WTC11 (cell line): ENCODE measurements at regions not wholly inside any gene's neighbourhood (a gene's known extent, or its start where the extent isn't known, plus 50 kb on each side); places are given as distances from the start of the nearest gene placed in this dataset.

ENCODE experiments used
- ATAC-seq: fragments of 200-7000 bp; cut with Tn5 transposase; 2 replicates; pipeline ENCODE4 v1.10.0; 2021; ENCODE audit warnings: mild to moderate bottlenecking, moderate library complexity
- CTCF ChIA-PET: fragments of 300-600 bp; sonication (Branson Sonifier 250); formaldehyde crosslinking; loops from one replicate; lab custom pipeline; 2021; ENCODE audit warnings: antibody characterized with exemption; lab: Charles Lee
- POLR2A ChIA-PET: fragments of 350-600 bp; sonication (Branson Sonifier 250); formaldehyde crosslinking; loops from one replicate; lab custom pipeline; 2021; ENCODE audit warnings: antibody characterized with exemption; lab: Charles Lee
- DNase-seq: peaks from one replicate; pipeline ENCODE4 v3.0.0; 2021; ENCODE audit warnings: low spot score
- H3K27ac Mint-ChIP-seq: 2 replicates; pipeline ENCODE4 v1.8.0; 2021; ENCODE audit warnings: mixed read lengths
- H3K27me3 Mint-ChIP-seq: 2 replicates; pipeline ENCODE4 v1.8.0; 2021; ENCODE audit warnings: low read depth, mild to moderate bottlenecking, moderate library complexity, mixed read lengths
- H3K36me3 Mint-ChIP-seq: 2 replicates; pipeline ENCODE4 v1.8.0; 2021; ENCODE audit warnings: mixed read lengths
- H3K4me1 Mint-ChIP-seq: 2 replicates; pipeline ENCODE4 v1.8.0; 2022; ENCODE audit warnings: mixed read lengths
- H3K4me3 Mint-ChIP-seq: 2 replicates; pipeline ENCODE4 v1.8.0; 2021; ENCODE audit warnings: mild to moderate bottlenecking, moderate library complexity, mixed read lengths
- H3K9me3 Mint-ChIP-seq: 2 replicates; pipeline ENCODE4 v1.8.0; 2021; ENCODE audit warnings: mixed read lengths
- CBFB ChIP-seq: sonication (generic); formaldehyde crosslinking; IDR thresholded peaks from 2 replicates; pipeline ENCODE4 v1.8.1; 2022; ENCODE audit warnings: mild to moderate bottlenecking, low read depth, missing genetic modification reagents
- CREB1 ChIP-seq: sonication (generic); formaldehyde crosslinking; IDR thresholded peaks from 2 replicates; pipeline ENCODE4 v1.8.0; 2023; ENCODE audit warnings: mild to moderate bottlenecking, missing genetic modification reagents
- EMX1 ChIP-seq: fragments of 250-450 bp; sonication (Bioruptor Pico); IDR thresholded peaks from 2 replicates; pipeline ENCODE4 v1.8.0; 2021; ENCODE audit warnings: mild to moderate bottlenecking
- FOXK1 ChIP-seq: sonication (generic); formaldehyde crosslinking; IDR thresholded peaks from 2 replicates; pipeline ENCODE4 v1.8.0; 2022; ENCODE audit warnings: mild to moderate bottlenecking, moderate library complexity, missing genetic modification reagents
- GABPB1 ChIP-seq: sonication (generic); formaldehyde crosslinking; IDR thresholded peaks from 2 replicates; pipeline ENCODE4 v1.8.1; 2023; ENCODE audit warnings: mild to moderate bottlenecking, missing genetic modification reagents
- JAZF1 ChIP-seq: fragments of 250-450 bp; sonication (Bioruptor Pico); IDR thresholded peaks from 2 replicates; pipeline ENCODE4 v1.9.0; 2021; ENCODE audit warnings: moderate library complexity, mild to moderate bottlenecking, inconsistent platforms
- MXD4 ChIP-seq: fragments of 250-450 bp; sonication (Bioruptor Pico); IDR thresholded peaks from 2 replicates; pipeline ENCODE4 v1.8.0; 2021; ENCODE audit warnings: mild to moderate bottlenecking, moderate library complexity, borderline replicate concordance
- MYBL2 ChIP-seq: sonication (generic); formaldehyde crosslinking; IDR thresholded peaks from 2 replicates; pipeline ENCODE4 v1.8.1; 2023; ENCODE audit warnings: mild to moderate bottlenecking, moderate library complexity, missing genetic modification reagents
- NFE2L1 ChIP-seq: sonication (generic); formaldehyde crosslinking; IDR thresholded peaks from 2 replicates; pipeline ENCODE4 v1.8.1; 2023; ENCODE audit warnings: missing genetic modification reagents
- NR2C2 ChIP-seq: sonication (generic); formaldehyde crosslinking; IDR thresholded peaks from 2 replicates; pipeline ENCODE4 v1.8.0; 2022; ENCODE audit warnings: mild to moderate bottlenecking, missing genetic modification reagents
- NR3C1 ChIP-seq: sonication (generic); formaldehyde crosslinking; conservative IDR thresholded peaks from 2 replicates; pipeline ENCODE4 v1.8.1; 2023; ENCODE audit warnings: low read depth, mild to moderate bottlenecking, missing genetic modification reagents
- SP1 ChIP-seq: sonication (generic); formaldehyde crosslinking; conservative IDR thresholded peaks from 2 replicates; pipeline ENCODE4 v1.8.1; 2022; ENCODE audit warnings: missing genetic modification reagents
- TEAD4 ChIP-seq: sonication (generic); formaldehyde crosslinking; IDR thresholded peaks from 2 replicates; pipeline ENCODE4 v1.8.0; 2022; ENCODE audit warnings: mild to moderate bottlenecking, missing genetic modification reagents
- ZNF121 ChIP-seq: sonication (generic); formaldehyde crosslinking; IDR thresholded peaks from 2 replicates; pipeline ENCODE4 v1.8.0; 2023; ENCODE audit warnings: missing genetic modification reagents
- ZNF138 ChIP-seq: sonication (generic); formaldehyde crosslinking; conservative IDR thresholded peaks from 2 replicates; pipeline ENCODE4 v1.8.1; 2022; ENCODE audit warnings: mild to moderate bottlenecking, moderate library complexity, missing genetic modification reagents
- ZNF232 ChIP-seq: sonication (generic); formaldehyde crosslinking; IDR thresholded peaks from 2 replicates; pipeline ENCODE4 v1.8.0; 2022; ENCODE audit warnings: mild to moderate bottlenecking, missing genetic modification reagents
- ZNF396 ChIP-seq: fragments of 250-450 bp; sonication (Bioruptor Pico); IDR thresholded peaks from 2 replicates; pipeline ENCODE4 v1.8.0; 2021; ENCODE audit warnings: mild to moderate bottlenecking, moderate library complexity, borderline replicate concordance
- ZNF416 ChIP-seq: fragments of 250-450 bp; sonication (Bioruptor Pico); IDR thresholded peaks from 2 replicates; pipeline ENCODE4 v1.9.0; 2021; ENCODE audit warnings: mild to moderate bottlenecking, inconsistent platforms
- ZNF423 ChIP-seq: fragments of 250-450 bp; sonication (Bioruptor Pico); IDR thresholded peaks from 2 replicates; pipeline ENCODE4 v2.1.2; 2022; ENCODE audit warnings: mild to moderate bottlenecking, moderate library complexity
- TF ChIP-seq, protein P1 (sequence below): sonication (generic); formaldehyde crosslinking; IDR thresholded peaks from 2 replicates; pipeline ENCODE4 v1.8.0; 2023; ENCODE audit warnings: mild to moderate bottlenecking, missing genetic modification reagents
- TF ChIP-seq, protein P2 (sequence below): sonication (generic); formaldehyde crosslinking; IDR thresholded peaks from 2 replicates; pipeline ENCODE4 v1.8.0; 2023; ENCODE audit warnings: missing genetic modification reagents, mild to moderate bottlenecking, borderline replicate concordance
- TF ChIP-seq, protein P3 (sequence below): fragments of 250-450 bp; sonication (Bioruptor Pico); IDR thresholded peaks from 2 replicates; pipeline ENCODE4 v1.9.0; 2021; ENCODE audit warnings: mild to moderate bottlenecking
- TF ChIP-seq, protein P4 (sequence below): sonication (generic); formaldehyde crosslinking; IDR thresholded peaks from 2 replicates; pipeline ENCODE4 v1.8.0; 2023; ENCODE audit warnings: missing genetic modification reagents
- TF ChIP-seq, protein P5 (sequence below): sonication (generic); formaldehyde crosslinking; IDR thresholded peaks from 2 replicates; pipeline ENCODE4 v1.8.1; 2022; ENCODE audit warnings: mild to moderate bottlenecking, missing genetic modification reagents, moderate library complexity, borderline replicate concordance
- TF ChIP-seq, protein P6 (sequence below): sonication (generic); formaldehyde crosslinking; IDR thresholded peaks from 2 replicates; pipeline ENCODE4 v1.8.1; 2023; ENCODE audit warnings: mild to moderate bottlenecking, missing genetic modification reagents
- TF ChIP-seq, protein P7 (sequence below): sonication (generic); formaldehyde crosslinking; IDR thresholded peaks from 2 replicates; pipeline ENCODE4 v1.8.1; 2022; ENCODE audit warnings: low read depth, mild to moderate bottlenecking, moderate library complexity, missing genetic modification reagents, borderline replicate concordance

DNA sequence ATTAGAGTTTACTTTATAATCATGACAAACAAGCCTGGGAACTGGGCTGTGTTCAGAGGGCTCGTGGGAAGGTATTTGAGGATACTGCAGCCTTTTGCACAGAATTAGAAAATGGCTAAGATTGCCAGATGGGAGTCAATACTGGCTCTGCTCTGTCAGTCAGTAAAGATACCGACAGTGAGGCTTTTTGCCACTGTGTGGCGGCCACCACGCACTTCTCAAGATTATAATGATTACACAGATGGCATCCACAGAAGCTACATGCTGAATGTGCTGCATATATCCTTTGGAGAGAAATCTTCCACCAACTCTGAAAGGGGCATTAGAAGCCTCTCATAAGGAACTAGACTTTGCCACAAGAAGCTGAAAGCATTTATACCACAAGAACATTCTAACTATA, 213.4 kb upstream of the PTBP2 start:
- H3K4me3 Mint-ChIP-seq: no peak overlapping the region
- ATAC-seq: peak; percentile 36; the same call in 1 of the 2 replicates
- CTCF ChIA-PET: no interaction called here
- DNase-seq: no peak
- POLR2A ChIA-PET: no interaction called here
- H3K9me3 Mint-ChIP-seq: no peaks in the 10 kb centered on the region
- TF ChIP-seq, protein P1, sequence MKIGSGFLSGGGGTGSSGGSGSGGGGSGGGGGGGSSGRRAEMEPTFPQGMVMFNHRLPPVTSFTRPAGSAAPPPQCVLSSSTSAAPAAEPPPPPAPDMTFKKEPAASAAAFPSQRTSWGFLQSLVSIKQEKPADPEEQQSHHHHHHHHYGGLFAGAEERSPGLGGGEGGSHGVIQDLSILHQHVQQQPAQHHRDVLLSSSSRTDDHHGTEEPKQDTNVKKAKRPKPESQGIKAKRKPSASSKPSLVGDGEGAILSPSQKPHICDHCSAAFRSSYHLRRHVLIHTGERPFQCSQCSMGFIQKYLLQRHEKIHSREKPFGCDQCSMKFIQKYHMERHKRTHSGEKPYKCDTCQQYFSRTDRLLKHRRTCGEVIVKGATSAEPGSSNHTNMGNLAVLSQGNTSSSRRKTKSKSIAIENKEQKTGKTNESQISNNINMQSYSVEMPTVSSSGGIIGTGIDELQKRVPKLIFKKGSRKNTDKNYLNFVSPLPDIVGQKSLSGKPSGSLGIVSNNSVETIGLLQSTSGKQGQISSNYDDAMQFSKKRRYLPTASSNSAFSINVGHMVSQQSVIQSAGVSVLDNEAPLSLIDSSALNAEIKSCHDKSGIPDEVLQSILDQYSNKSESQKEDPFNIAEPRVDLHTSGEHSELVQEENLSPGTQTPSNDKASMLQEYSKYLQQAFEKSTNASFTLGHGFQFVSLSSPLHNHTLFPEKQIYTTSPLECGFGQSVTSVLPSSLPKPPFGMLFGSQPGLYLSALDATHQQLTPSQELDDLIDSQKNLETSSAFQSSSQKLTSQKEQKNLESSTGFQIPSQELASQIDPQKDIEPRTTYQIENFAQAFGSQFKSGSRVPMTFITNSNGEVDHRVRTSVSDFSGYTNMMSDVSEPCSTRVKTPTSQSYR: no peak
- TF ChIP-seq, protein P2, sequence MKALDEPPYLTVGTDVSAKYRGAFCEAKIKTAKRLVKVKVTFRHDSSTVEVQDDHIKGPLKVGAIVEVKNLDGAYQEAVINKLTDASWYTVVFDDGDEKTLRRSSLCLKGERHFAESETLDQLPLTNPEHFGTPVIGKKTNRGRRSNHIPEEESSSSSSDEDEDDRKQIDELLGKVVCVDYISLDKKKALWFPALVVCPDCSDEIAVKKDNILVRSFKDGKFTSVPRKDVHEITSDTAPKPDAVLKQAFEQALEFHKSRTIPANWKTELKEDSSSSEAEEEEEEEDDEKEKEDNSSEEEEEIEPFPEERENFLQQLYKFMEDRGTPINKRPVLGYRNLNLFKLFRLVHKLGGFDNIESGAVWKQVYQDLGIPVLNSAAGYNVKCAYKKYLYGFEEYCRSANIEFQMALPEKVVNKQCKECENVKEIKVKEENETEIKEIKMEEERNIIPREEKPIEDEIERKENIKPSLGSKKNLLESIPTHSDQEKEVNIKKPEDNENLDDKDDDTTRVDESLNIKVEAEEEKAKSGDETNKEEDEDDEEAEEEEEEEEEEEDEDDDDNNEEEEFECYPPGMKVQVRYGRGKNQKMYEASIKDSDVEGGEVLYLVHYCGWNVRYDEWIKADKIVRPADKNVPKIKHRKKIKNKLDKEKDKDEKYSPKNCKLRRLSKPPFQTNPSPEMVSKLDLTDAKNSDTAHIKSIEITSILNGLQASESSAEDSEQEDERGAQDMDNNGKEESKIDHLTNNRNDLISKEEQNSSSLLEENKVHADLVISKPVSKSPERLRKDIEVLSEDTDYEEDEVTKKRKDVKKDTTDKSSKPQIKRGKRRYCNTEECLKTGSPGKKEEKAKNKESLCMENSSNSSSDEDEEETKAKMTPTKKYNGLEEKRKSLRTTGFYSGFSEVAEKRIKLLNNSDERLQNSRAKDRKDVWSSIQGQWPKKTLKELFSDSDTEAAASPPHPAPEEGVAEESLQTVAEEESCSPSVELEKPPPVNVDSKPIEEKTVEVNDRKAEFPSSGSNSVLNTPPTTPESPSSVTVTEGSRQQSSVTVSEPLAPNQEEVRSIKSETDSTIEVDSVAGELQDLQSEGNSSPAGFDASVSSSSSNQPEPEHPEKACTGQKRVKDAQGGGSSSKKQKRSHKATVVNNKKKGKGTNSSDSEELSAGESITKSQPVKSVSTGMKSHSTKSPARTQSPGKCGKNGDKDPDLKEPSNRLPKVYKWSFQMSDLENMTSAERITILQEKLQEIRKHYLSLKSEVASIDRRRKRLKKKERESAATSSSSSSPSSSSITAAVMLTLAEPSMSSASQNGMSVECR (CRISPR knock-in tag): no peak
- no peak for TF ChIP-seq JAZF1 (CRISPR knock-in tag)
- TF ChIP-seq CBFB (CRISPR knock-in tag): no peak
- TF ChIP-seq ZNF396 (CRISPR knock-in tag): no peak
- TF ChIP-seq NR2C2 (CRISPR knock-in tag): no peak
- TF ChIP-seq MYBL2: no peak
- TF ChIP-seq EMX1: no peak
- no peak for TF ChIP-seq FOXK1 (CRISPR knock-in tag)
- TF ChIP-seq ZNF232 (CRISPR knock-in tag): no peak
- TF ChIP-seq ZNF423 (CRISPR knock-in tag): no peak
- TF ChIP-seq GABPB1 (CRISPR knock-in tag): no peak
- TF ChIP-seq MXD4 (CRISPR knock-in tag): no peak
- TF ChIP-seq, protein P3, sequence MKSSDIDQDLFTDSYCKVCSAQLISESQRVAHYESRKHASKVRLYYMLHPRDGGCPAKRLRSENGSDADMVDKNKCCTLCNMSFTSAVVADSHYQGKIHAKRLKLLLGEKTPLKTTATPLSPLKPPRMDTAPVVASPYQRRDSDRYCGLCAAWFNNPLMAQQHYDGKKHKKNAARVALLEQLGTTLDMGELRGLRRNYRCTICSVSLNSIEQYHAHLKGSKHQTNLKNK (CRISPR knock-in tag): no peak
- TF ChIP-seq CREB1 (CRISPR knock-in tag): no peak
- TF ChIP-seq, protein P4, sequence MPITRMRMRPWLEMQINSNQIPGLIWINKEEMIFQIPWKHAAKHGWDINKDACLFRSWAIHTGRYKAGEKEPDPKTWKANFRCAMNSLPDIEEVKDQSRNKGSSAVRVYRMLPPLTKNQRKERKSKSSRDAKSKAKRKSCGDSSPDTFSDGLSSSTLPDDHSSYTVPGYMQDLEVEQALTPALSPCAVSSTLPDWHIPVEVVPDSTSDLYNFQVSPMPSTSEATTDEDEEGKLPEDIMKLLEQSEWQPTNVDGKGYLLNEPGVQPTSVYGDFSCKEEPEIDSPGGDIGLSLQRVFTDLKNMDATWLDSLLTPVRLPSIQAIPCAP (CRISPR knock-in tag): no peak
- TF ChIP-seq ZNF138: no peak
- H3K27me3 Mint-ChIP-seq: no peaks in the 10 kb centered on the region
- no peaks in the 10 kb centered on the region for H3K36me3 Mint-ChIP-seq
- no peak overlapping the region for H3K27ac Mint-ChIP-seq
- peaks cover 21% of the 10 kb centered on the region for H3K4me1 Mint-ChIP-seq

DNA sequence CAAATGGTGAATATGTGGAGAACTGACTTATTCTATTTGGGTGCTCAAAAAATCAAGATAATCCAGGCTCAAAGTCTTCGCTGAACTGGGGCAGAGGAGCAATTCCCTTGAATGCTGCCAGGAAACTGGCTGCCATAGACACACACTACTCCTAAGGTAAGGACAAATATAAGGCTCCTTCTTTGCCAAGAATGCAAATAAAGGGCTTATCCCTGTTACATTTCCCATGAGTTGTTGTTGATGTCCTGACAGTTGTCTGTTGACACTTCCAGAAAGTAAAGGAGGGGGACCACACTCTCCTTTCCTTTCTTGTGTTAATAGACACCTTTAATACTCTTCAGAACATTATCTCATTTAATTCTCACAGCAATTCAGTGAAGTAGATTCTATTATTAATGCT, 212.2 kb upstream of the PTBP2 start:
- Mint-ChIP-seq H3K4me1 (peaks cover 21% of the 10 kb centered on the region), H3K27ac (no peak overlapping the region), H3K4me3 (no peak overlapping the region), H3K9me3 (no peaks in the 10 kb centered on the region), H3K27me3 (no peaks in the 10 kb centered on the region), H3K36me3 (no peaks in the 10 kb centered on the region)
- DNase-seq: no peak
- ATAC-seq: no peak
- ChIA-PET CTCF (interaction anchor here (1.1 kb wide), 1 partner anchor 273 kb away, joined by 3 read pairs; no protein-coding TSS in a partner anchor), POLR2A (no interaction called here)
- TF ChIP-seq, protein P5, sequence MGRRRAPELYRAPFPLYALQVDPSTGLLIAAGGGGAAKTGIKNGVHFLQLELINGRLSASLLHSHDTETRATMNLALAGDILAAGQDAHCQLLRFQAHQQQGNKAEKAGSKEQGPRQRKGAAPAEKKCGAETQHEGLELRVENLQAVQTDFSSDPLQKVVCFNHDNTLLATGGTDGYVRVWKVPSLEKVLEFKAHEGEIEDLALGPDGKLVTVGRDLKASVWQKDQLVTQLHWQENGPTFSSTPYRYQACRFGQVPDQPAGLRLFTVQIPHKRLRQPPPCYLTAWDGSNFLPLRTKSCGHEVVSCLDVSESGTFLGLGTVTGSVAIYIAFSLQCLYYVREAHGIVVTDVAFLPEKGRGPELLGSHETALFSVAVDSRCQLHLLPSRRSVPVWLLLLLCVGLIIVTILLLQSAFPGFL: no peak
- TF ChIP-seq TEAD4: no peak
- no peak for TF ChIP-seq ZNF121 (CRISPR knock-in tag)
- TF ChIP-seq, protein P6, sequence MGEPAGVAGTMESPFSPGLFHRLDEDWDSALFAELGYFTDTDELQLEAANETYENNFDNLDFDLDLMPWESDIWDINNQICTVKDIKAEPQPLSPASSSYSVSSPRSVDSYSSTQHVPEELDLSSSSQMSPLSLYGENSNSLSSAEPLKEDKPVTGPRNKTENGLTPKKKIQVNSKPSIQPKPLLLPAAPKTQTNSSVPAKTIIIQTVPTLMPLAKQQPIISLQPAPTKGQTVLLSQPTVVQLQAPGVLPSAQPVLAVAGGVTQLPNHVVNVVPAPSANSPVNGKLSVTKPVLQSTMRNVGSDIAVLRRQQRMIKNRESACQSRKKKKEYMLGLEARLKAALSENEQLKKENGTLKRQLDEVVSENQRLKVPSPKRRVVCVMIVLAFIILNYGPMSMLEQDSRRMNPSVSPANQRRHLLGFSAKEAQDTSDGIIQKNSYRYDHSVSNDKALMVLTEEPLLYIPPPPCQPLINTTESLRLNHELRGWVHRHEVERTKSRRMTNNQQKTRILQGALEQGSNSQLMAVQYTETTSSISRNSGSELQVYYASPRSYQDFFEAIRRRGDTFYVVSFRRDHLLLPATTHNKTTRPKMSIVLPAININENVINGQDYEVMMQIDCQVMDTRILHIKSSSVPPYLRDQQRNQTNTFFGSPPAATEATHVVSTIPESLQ (CRISPR knock-in tag): no peak
- TF ChIP-seq ZNF416 (CRISPR knock-in tag): no peak
- no peak for TF ChIP-seq SP1 (CRISPR knock-in tag)
- TF ChIP-seq, protein P7, sequence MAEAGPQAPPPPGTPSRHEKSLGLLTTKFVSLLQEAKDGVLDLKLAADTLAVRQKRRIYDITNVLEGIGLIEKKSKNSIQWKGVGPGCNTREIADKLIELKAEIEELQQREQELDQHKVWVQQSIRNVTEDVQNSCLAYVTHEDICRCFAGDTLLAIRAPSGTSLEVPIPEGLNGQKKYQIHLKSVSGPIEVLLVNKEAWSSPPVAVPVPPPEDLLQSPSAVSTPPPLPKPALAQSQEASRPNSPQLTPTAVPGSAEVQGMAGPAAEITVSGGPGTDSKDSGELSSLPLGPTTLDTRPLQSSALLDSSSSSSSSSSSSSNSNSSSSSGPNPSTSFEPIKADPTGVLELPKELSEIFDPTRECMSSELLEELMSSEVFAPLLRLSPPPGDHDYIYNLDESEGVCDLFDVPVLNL: no peak
- TF ChIP-seq CREB1 (CRISPR knock-in tag): no peak
- no peak for TF ChIP-seq NFE2L1 (CRISPR knock-in tag)
- TF ChIP-seq NR3C1 (CRISPR knock-in tag): no peak
- TF ChIP-seq ZNF232 (CRISPR knock-in tag): no peak
